CD14-positive monocyte (primary cell): ENCODE measurements at regions not wholly inside any gene's neighbourhood (a gene's known extent, or its start where the extent isn't known, plus 50 kb on each side); places are given as distances from the start of the nearest gene placed in this dataset.

Source experiments
- DNase-seq, 3 donors: peaks; one replicate each; pipeline ENCODE4 v3.0.0-alpha.2; 2011 to 2022
- H2AFZ ChIP-seq: 2 replicates; pipeline ENCODE4 v1.6.0; 2012; ENCODE audit warnings: mild to moderate bottlenecking, low read depth, low read length, inconsistent platforms; ENCODE audit not compliant: insufficient read depth, poor library complexity, severe bottlenecking
- H3K27ac ChIP-seq, 2 donors: 1 replicate in 1 of 2; 2 replicates in 1 of 2; pipeline ENCODE4 v1.5.1; 2012 to 2013; ENCODE audit warnings: low read length in 2 of 2, control low read depth in 1 of 2, inconsistent platforms in 1 of 2, low read depth in 1 of 2, mild to moderate bottlenecking in 1 of 2
- H3K27me3 ChIP-seq, 2 donors: one replicate each; pipeline versions ENCODE4 v1.6.0 to v1.6.1; 2011 to 2013; ENCODE audit warnings: low read length in 2 of 2; ENCODE audit not compliant: control insufficient read depth in 2 of 2, insufficient read depth in 2 of 2
- H3K36me3 ChIP-seq, 2 donors: replicated peaks in 1 of 2; 1 replicate in 1 of 2; 2 replicates in 1 of 2; pipeline versions ENCODE4 v1.5.1 to v1.6.1; 2012 to 2013; ENCODE audit warnings: low read length in 2 of 2, control low read depth in 1 of 2, inconsistent platforms in 1 of 2, mild to moderate bottlenecking in 1 of 2; ENCODE audit not compliant: insufficient read depth in 2 of 2, control insufficient read depth in 1 of 2
- H3K4me1 ChIP-seq, 2 donors: 1 replicate in 1 of 2; 2 replicates in 1 of 2; pipeline versions ENCODE4 v1.5.1 to v1.6.1; 2012 to 2013; ENCODE audit warnings: low read length in 2 of 2, control low read depth in 1 of 2, inconsistent platforms in 1 of 2, mild to moderate bottlenecking in 1 of 2, moderate library complexity in 1 of 2; ENCODE audit not compliant: insufficient read depth in 2 of 2, control insufficient read depth in 1 of 2
- H3K4me2 ChIP-seq: replicated peaks from 2 replicates; pipeline ENCODE3; 2012; ENCODE audit warnings: low read length, moderate library complexity, mild to moderate bottlenecking; ENCODE audit not compliant: poor library complexity, severe bottlenecking; ENCODE audit errors: extremely low read depth
- H3K4me3 ChIP-seq, 3 experiments: fragments of 200-600 bp in 1 of 3; sonication (generic) in 1 of 3; replicated peaks in 1 of 3; 1 replicate in 2 of 3; 2 replicates in 1 of 3; pipeline ENCODE4 v1.5.1; 2011 to 2013; ENCODE audit warnings: low read length in 3 of 3, mild to moderate bottlenecking in 3 of 3, control low read depth in 2 of 3, low read depth in 2 of 3, inconsistent platforms in 1 of 3, moderate library complexity in 1 of 3
- H3K79me2 ChIP-seq: 2 replicates; pipeline ENCODE4 v1.6.0; 2012; ENCODE audit warnings: mild to moderate bottlenecking, control low read depth, inconsistent platforms, low read length, moderate library complexity; ENCODE audit not compliant: insufficient read depth
- H3K9ac ChIP-seq: 2 replicates; pipeline ENCODE4 v1.6.0; 2017; ENCODE audit warnings: low read length, mild to moderate bottlenecking; ENCODE audit not compliant: insufficient read depth, poor library complexity, severe bottlenecking
- H3K9me3 ChIP-seq, 2 donors: replicated peaks in 1 of 2; 1 replicate in 1 of 2; 2 replicates in 1 of 2; pipeline versions ENCODE4 v1.5.1 to v1.6.1; 2012 to 2013; ENCODE audit warnings: low read length in 2 of 2, control low read depth in 1 of 2; ENCODE audit not compliant: control insufficient read depth in 1 of 2, insufficient read depth in 1 of 2
- H4K20me1 ChIP-seq: 2 replicates; pipeline ENCODE4 v1.6.0; 2012; ENCODE audit warnings: mild to moderate bottlenecking, low read length, control low read depth, moderate library complexity; ENCODE audit not compliant: insufficient read depth
- H3K27ac Mint-ChIP-seq, 7 donors: one replicate each; pipeline ENCODE4 v1.8.0; 2020; ENCODE audit warnings: mild to moderate bottlenecking in 7 of 7, mixed read lengths in 7 of 7, moderate library complexity in 6 of 7, inconsistent platforms in 2 of 7
- H3K27me3 Mint-ChIP-seq, 3 donors: one replicate each; pipeline ENCODE4 v1.8.0; 2021 to 2022; ENCODE audit warnings: low read depth in 3 of 3, mild to moderate bottlenecking in 3 of 3, mixed read lengths in 3 of 3, moderate library complexity in 3 of 3, inconsistent platforms in 1 of 3
- H3K36me3 Mint-ChIP-seq, 2 donors: one replicate each; pipeline ENCODE4 v1.8.0; 2020; ENCODE audit warnings: mixed read lengths in 2 of 2, inconsistent platforms in 1 of 2, mild to moderate bottlenecking in 1 of 2
- H3K4me1 Mint-ChIP-seq: one replicate; pipeline ENCODE4 v1.8.0; 2020; ENCODE audit warnings: mild to moderate bottlenecking, mixed read lengths
- H3K4me3 Mint-ChIP-seq, 2 donors: one replicate each; pipeline ENCODE4 v1.8.0; 2020; ENCODE audit warnings: mild to moderate bottlenecking in 2 of 2, mixed read lengths in 2 of 2, moderate library complexity in 1 of 2
- H3K9me3 Mint-ChIP-seq, 7 donors: one replicate each; pipeline ENCODE4 v1.8.0; 2020 to 2022; ENCODE audit warnings: mixed read lengths in 7 of 7, mild to moderate bottlenecking in 6 of 7, moderate library complexity in 6 of 7, inconsistent platforms in 2 of 7
- CTCF ChIP-seq: fragments of 200-600 bp; IDR thresholded peaks from one replicate; pipeline ENCODE4 v1.8.0; 2022; ENCODE audit warnings: antibody characterized with exemption, mild to moderate bottlenecking
- WGBS: methylation state at CpG from one replicate; pipeline ENCODE4 v1.1.5; 2013; ENCODE audit warnings: missing lambda C conversion rate; ENCODE audit not compliant: insufficient coverage; 5-methylcytosine and 5-hydroxymethylcytosine counted together
- intact Hi-C, 2 donors: fragments of 100-400 bp; cut with micrococcal nuclease; formaldehyde crosslinking; loops; one replicate each; pipeline versions ENCODE4 v1.15.0 to v1.15.1; 2023

GRCh38 chr16:62475573-62475972, 439.3 kb upstream of the CDH8 start:
- Mint-ChIP-seq H3K4me3 (no peak overlapping the region), H3K36me3 (no peaks in the 10 kb centered on the region), H3K27ac (no peak overlapping the region), H3K9me3 (peaks cover 2 to 48% (median 24%) of the 10 kb centered on the region in 7 donors), H3K4me1 (no peaks in the 10 kb centered on the region), H3K27me3 (peaks cover 0 to 1% (median 0%) of the 10 kb centered on the region in 3 donors)
- Histone ChIP-seq H3K9ac (no peak overlapping the region), H3K27ac (no peak overlapping the region), H3K4me3 (no peak overlapping the region), H3K4me1 (no peaks in the 10 kb centered on the region), H3K9me3 (peaks cover 34 to 60% of the 10 kb centered on the region in 2 donors), H3K4me2 (no peak overlapping the region), H3K36me3 (no peaks in the 10 kb centered on the region), H3K79me2 (no peaks in the 10 kb centered on the region), H4K20me1 (no peaks in the 10 kb centered on the region), H3K27me3 (no peaks in the 10 kb centered on the region), H2AFZ (no peak overlapping the region)
- no peak for TF ChIP-seq CTCF
- DNase-seq: no peak
- intact Hi-C loops: no loop called here

GRCh38 chr16:62462971-62463370, 426.7 kb upstream of the CDH8 start:
- no peaks in the 10 kb centered on the region for H3K79me2 ChIP-seq
- DNase-seq: no peak
- no peaks in the 10 kb centered on the region for H3K4me1 ChIP-seq
- H3K9ac ChIP-seq: no peak overlapping the region
- H3K4me3 Mint-ChIP-seq: no peak overlapping the region
- H3K9me3 Mint-ChIP-seq: peaks cover 0 to 9% (median 2%) of the 10 kb centered on the region in 7 donors
- no peaks in the 10 kb centered on the region for H3K36me3 ChIP-seq
- H3K27ac Mint-ChIP-seq: no peak overlapping the region
- no peaks in the 10 kb centered on the region for H3K4me1 Mint-ChIP-seq
- intact Hi-C loops: no loop called here
- no peak overlapping the region for H3K4me3 ChIP-seq
- no peaks in the 10 kb centered on the region for H3K27me3 Mint-ChIP-seq
- H3K36me3 Mint-ChIP-seq: no peaks in the 10 kb centered on the region
- no peak overlapping the region for H2AFZ ChIP-seq
- no peaks in the 10 kb centered on the region for H4K20me1 ChIP-seq
- H3K27ac ChIP-seq: no peak overlapping the region
- H3K4me2 ChIP-seq: no peak overlapping the region
- peaks cover 0 to 3% of the 10 kb centered on the region in 2 donors for H3K9me3 ChIP-seq
- no peaks in the 10 kb centered on the region for H3K27me3 ChIP-seq
- WGBS: no CpG with 5 or more reads among the region's 2 CpGs
- TF ChIP-seq CTCF: no peak
